Panc1 (cell line): ENCODE measurements at regions not wholly inside any gene's neighbourhood (a gene's known extent, or its start where the extent isn't known, plus 50 kb on each side); places are given as distances from the start of the nearest gene placed in this dataset.

Experiments
- POLR2AphosphoS5 ChIP-seq: IDR thresholded peaks from 2 replicates; pipeline ENCODE4 v1.6.1; 2012; ENCODE audit warnings: mild to moderate bottlenecking, low read depth, low read length, moderate library complexity
- SIN3A ChIP-seq: IDR thresholded peaks from 2 replicates; pipeline ENCODE4 v1.6.1; 2012; ENCODE audit warnings: low read depth, mild to moderate bottlenecking, low read length, moderate library complexity, borderline replicate concordance; ENCODE audit not compliant: insufficient read depth
- TCF7L2 ChIP-seq: IDR thresholded peaks from 2 replicates; pipeline ENCODE4 v1.6.1; 2011; ENCODE audit warnings: mild to moderate bottlenecking, low read depth, low read length, inconsistent platforms
- TF ChIP-seq, protein P1 (sequence below): fragments of 450-650 bp; IDR thresholded peaks from 2 replicates; pipeline ENCODE4 v1.5.1; 2017; ENCODE audit warnings: mild to moderate bottlenecking
- TF ChIP-seq, protein P2 (sequence below), 2 experiments: IDR thresholded peaks; 2 replicates each; pipeline ENCODE4 v1.6.1; 2011 to 2012; ENCODE audit warnings: low read depth in 2 of 2, control low read depth in 1 of 2, low read length in 1 of 2, mild to moderate bottlenecking in 1 of 2, moderate library complexity in 1 of 2; ENCODE audit not compliant: insufficient read depth in 1 of 2

DNA sequence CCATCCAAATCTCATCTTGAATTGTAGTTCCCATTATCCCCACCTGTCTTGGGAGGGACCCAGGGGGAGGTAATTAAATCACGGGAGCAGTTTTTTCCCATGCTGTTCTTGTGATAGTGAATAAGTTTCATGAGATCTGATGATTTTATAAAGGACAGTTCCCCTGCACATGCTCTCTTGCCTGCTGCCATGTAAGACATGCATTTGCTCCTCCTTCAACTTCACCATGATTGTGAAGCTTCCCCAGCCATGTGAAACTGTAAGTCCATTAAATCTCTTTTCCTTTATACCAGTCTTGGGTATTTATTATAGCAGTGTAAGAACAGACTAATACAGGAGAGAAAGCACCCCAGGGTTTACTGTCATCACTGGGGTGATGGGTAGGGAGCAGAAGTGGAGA, 220.4 kb upstream of the NUDT4 start:
- TF ChIP-seq POLR2AphosphoS5: no peak
- TF ChIP-seq, protein P1, sequence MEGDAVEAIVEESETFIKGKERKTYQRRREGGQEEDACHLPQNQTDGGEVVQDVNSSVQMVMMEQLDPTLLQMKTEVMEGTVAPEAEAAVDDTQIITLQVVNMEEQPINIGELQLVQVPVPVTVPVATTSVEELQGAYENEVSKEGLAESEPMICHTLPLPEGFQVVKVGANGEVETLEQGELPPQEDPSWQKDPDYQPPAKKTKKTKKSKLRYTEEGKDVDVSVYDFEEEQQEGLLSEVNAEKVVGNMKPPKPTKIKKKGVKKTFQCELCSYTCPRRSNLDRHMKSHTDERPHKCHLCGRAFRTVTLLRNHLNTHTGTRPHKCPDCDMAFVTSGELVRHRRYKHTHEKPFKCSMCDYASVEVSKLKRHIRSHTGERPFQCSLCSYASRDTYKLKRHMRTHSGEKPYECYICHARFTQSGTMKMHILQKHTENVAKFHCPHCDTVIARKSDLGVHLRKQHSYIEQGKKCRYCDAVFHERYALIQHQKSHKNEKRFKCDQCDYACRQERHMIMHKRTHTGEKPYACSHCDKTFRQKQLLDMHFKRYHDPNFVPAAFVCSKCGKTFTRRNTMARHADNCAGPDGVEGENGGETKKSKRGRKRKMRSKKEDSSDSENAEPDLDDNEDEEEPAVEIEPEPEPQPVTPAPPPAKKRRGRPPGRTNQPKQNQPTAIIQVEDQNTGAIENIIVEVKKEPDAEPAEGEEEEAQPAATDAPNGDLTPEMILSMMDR: no peak
- no peak for TF ChIP-seq SIN3A
- TF ChIP-seq, protein P2, sequence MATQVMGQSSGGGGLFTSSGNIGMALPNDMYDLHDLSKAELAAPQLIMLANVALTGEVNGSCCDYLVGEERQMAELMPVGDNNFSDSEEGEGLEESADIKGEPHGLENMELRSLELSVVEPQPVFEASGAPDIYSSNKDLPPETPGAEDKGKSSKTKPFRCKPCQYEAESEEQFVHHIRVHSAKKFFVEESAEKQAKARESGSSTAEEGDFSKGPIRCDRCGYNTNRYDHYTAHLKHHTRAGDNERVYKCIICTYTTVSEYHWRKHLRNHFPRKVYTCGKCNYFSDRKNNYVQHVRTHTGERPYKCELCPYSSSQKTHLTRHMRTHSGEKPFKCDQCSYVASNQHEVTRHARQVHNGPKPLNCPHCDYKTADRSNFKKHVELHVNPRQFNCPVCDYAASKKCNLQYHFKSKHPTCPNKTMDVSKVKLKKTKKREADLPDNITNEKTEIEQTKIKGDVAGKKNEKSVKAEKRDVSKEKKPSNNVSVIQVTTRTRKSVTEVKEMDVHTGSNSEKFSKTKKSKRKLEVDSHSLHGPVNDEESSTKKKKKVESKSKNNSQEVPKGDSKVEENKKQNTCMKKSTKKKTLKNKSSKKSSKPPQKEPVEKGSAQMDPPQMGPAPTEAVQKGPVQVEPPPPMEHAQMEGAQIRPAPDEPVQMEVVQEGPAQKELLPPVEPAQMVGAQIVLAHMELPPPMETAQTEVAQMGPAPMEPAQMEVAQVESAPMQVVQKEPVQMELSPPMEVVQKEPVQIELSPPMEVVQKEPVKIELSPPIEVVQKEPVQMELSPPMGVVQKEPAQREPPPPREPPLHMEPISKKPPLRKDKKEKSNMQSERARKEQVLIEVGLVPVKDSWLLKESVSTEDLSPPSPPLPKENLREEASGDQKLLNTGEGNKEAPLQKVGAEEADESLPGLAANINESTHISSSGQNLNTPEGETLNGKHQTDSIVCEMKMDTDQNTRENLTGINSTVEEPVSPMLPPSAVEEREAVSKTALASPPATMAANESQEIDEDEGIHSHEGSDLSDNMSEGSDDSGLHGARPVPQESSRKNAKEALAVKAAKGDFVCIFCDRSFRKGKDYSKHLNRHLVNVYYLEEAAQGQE (IDR thresholded peaks at IDR 0.05; ENCODE audit: insufficient read depth in 1 of 2, low read depth in 2 of 2, low read length in 1 of 2): no peak
- no peak for TF ChIP-seq TCF7L2
